ENCODE measurements at regions not wholly inside any gene's neighbourhood (a gene's known extent, or its start where the extent isn't known, plus 50 kb on each side); places are given as distances from the start of the nearest gene placed in this dataset.

GRCh38 chr14:43938588-43939281 lies 568.3 kb downstream of the FSCB start:
- H3K56ac ChIP-seq (ENCODE audit: extremely low read depth, insufficient read depth, low read length): no peak overlapping the region
- DNase-seq (no peak), ATAC-seq (ENCODE audit: low read depth) (no peak)
- no peak overlapping the region for H4K8ac ChIP-seq (ENCODE audit: low read depth in 2 of 2, low read length in 2 of 2)
- in situ Hi-C loops (cut with MboI; ENCODE audit: low sequenced_read_pairs) (no loop called here), intact Hi-C loops (cut with micrococcal nuclease) (no loop called here), dilution Hi-C loops (cut with HindIII; ENCODE audit: low sequenced_read_pairs, unreplicated experiment) (no loop called here)
- TF ChIP-seq RAD21 (IDR thresholded peaks at IDR 0.05; ENCODE audit: low read length) (no peak), ELK1 (IDR thresholded peaks at IDR 0.05; ENCODE audit: borderline replicate concordance, low read depth, low read length) (no peak), POLR2A (IDR thresholded peaks at IDR 0.05; ENCODE audit: low read depth, low read length) (no peak), MAFK (IDR thresholded peaks at IDR 0.05; ENCODE audit: low read depth, low read length) (no peak), USF2 (IDR thresholded peaks at IDR 0.05; ENCODE audit: low read depth, low read length) (no peak), MAZ (IDR thresholded peaks at IDR 0.05; ENCODE audit: borderline replicate concordance, low read depth, low read length) (no peak), MXI1 (IDR thresholded peaks at IDR 0.05; ENCODE audit: borderline replicate concordance, low read depth, low read length) (no peak), CEBPB (IDR thresholded peaks at IDR 0.05; ENCODE audit: low read depth, low read length) (no peak), NFE2L2 (IDR thresholded peaks at IDR 0.05; ENCODE audit: low read depth, low read length) (no peak), CHD1 (IDR thresholded peaks at IDR 0.05; ENCODE audit: low read depth, low read length) (no peak), RFX5 (IDR thresholded peaks at IDR 0.05; ENCODE audit: low read depth, low read length) (no peak)
- no peak overlapping the region for H2BK15ac ChIP-seq (ENCODE audit: low read depth, low read length)
- ChIA-PET CTCF (no interaction called here), POLR2A (ENCODE audit: unreplicated experiment) (no interaction called here)
- no peak overlapping the region for H3K4me3 ChIP-seq (ENCODE audit: insufficient read depth, low read depth, low read length)
- 80% methylated on average over 14 of the region's 25 CpGs; no CpG with 5 or more reads in 1 of the 2 experiments for WGBS, 2 experiments (ENCODE audit: extremely low coverage in 2 of 2, insufficient read length in 1 of 2)
- no peak overlapping the region for H3K4me2 ChIP-seq (ENCODE audit: low read depth, low read length)
- H2BK20ac ChIP-seq (ENCODE audit: low read depth, low read length): no peak overlapping the region
- no peaks in the 10 kb centered on the region for H3K79me1 ChIP-seq (ENCODE audit: low read depth in 1 of 2, low read length in 2 of 2)
- no peak overlapping the region for H2BK5ac ChIP-seq (ENCODE audit: low read depth, low read length, poor library complexity, severe bottlenecking)
- H3K9me3 ChIP-seq (ENCODE audit: control insufficient read depth, insufficient read depth, low read length): peaks cover 14% of the 10 kb centered on the region
- no peaks in the 10 kb centered on the region for H3K4me1 ChIP-seq (ENCODE audit: control insufficient read depth, insufficient read depth, low read length)
- H2BK120ac ChIP-seq (ENCODE audit: low read depth, low read length): no peak overlapping the region
- no peak overlapping the region for H2AFZ ChIP-seq (replicated peaks; ENCODE audit: low read length, poor library complexity)
- no peaks in the 10 kb centered on the region for H3K9me1 ChIP-seq (ENCODE audit: insufficient read depth, low read length)
- H3K36me3 ChIP-seq (ENCODE audit: control insufficient read depth, insufficient read depth, low read length): no peaks in the 10 kb centered on the region
- no peak overlapping the region for H4K91ac ChIP-seq (ENCODE audit: insufficient read depth, low read depth, low read length)
- no peak overlapping the region for H3K4ac ChIP-seq (ENCODE audit: low read depth, low read length)
- no peak overlapping the region for H2AK9ac ChIP-seq (replicated peaks; ENCODE audit: low read depth, low read length, poor library complexity)
- H4K20me1 ChIP-seq (ENCODE audit: insufficient read depth, low read length): no peaks in the 10 kb centered on the region
- no peaks in the 10 kb centered on the region for H3K27me3 ChIP-seq (ENCODE audit: control insufficient read depth, insufficient read depth, low read length)
- H4K5ac ChIP-seq (ENCODE audit: low read depth, low read length): no peak overlapping the region
- no peak overlapping the region for H3K23ac ChIP-seq (ENCODE audit: low read depth, low read length)
- H3K9ac ChIP-seq (ENCODE audit: low read depth, low read length): no peak overlapping the region
- BruUV-seq (replicated peaks): no TSS peak
- H2AK5ac ChIP-seq (ENCODE audit: low read depth, low read length): no peak overlapping the region
- H3K14ac ChIP-seq (replicated peaks; ENCODE audit: low read depth, low read length): no peak overlapping the region
- H3K27ac ChIP-seq (ENCODE audit: insufficient read depth, low read length): no peak overlapping the region
- no peak overlapping the region for H3K18ac ChIP-seq (ENCODE audit: low read depth, low read length)
